ENCODE measurements at regions not wholly inside any gene's neighbourhood (a gene's known extent, or its start where the extent isn't known, plus 50 kb on each side); places are given as distances from the start of the nearest gene placed in this dataset.

GRCh38 chr14:97712471-97712870, 915.3 kb downstream of the VRK1 start:
- no peak for DNase-seq (ENCODE audit: low read depth)
- no peak overlapping the region for H3K4me3 ChIP-seq (ENCODE audit: low read depth, low read length)
- TF ChIP-seq CTCF (IDR thresholded peaks at IDR 0.05; ENCODE audit: low read depth, low read length) (no peak), MYC (IDR thresholded peaks at IDR 0.05; ENCODE audit: low read depth, low read length) (no peak), MAX (IDR thresholded peaks at IDR 0.05; ENCODE audit: low read depth, low read length) (no peak), POLR2A (IDR thresholded peaks at IDR 0.05; ENCODE audit: extremely low read depth, insufficient read length) (no peak)

- DNase-seq (ENCODE audit: low read depth): no peak
- no peak for TF ChIP-seq CTCF (IDR thresholded peaks at IDR 0.05; ENCODE audit: low read depth, low read length)
- TF ChIP-seq MAX (IDR thresholded peaks at IDR 0.05; ENCODE audit: low read depth, low read length): no peak
- no peak for TF ChIP-seq MYC (IDR thresholded peaks at IDR 0.05; ENCODE audit: low read depth, low read length)
- TF ChIP-seq POLR2A (IDR thresholded peaks at IDR 0.05; ENCODE audit: extremely low read depth, insufficient read length): no peak
- H3K4me3 ChIP-seq (ENCODE audit: low read depth, low read length): no peak overlapping the region
Observed at GRCh38 chr14:97713023-97713422, 915.8 kb downstream of the VRK1 start.

GRCh38 chr14:97718886-97719442, 921.8 kb downstream of the VRK1 start:
- no peak for TF ChIP-seq MAX (IDR thresholded peaks at IDR 0.05; ENCODE audit: low read depth, low read length)
- no peak for TF ChIP-seq MYC (IDR thresholded peaks at IDR 0.05; ENCODE audit: low read depth, low read length)
- no peak for TF ChIP-seq POLR2A (IDR thresholded peaks at IDR 0.05; ENCODE audit: extremely low read depth, insufficient read length)
- TF ChIP-seq CTCF (IDR thresholded peaks at IDR 0.05; ENCODE audit: low read depth, low read length): no peak
- DNase-seq (ENCODE audit: low read depth): no peak
- H3K4me3 ChIP-seq (ENCODE audit: low read depth, low read length): no peak overlapping the region

- TF ChIP-seq MAX (IDR thresholded peaks at IDR 0.05; ENCODE audit: low read depth, low read length) (no peak), MYC (IDR thresholded peaks at IDR 0.05; ENCODE audit: low read depth, low read length) (no peak), POLR2A (IDR thresholded peaks at IDR 0.05; ENCODE audit: extremely low read depth, insufficient read length) (no peak), CTCF (IDR thresholded peaks at IDR 0.05; ENCODE audit: low read depth, low read length) (no peak)
- no peak overlapping the region for H3K4me3 ChIP-seq (ENCODE audit: low read depth, low read length)
- no peak for DNase-seq (ENCODE audit: low read depth)
Observed at GRCh38 chr14:97719931-97720330, 922.7 kb downstream of the VRK1 start.

GRCh38 chr14:97723351-97723750, 926.2 kb downstream of the VRK1 start:
- TF ChIP-seq CTCF (IDR thresholded peaks at IDR 0.05; ENCODE audit: low read depth, low read length) (no peak), POLR2A (IDR thresholded peaks at IDR 0.05; ENCODE audit: extremely low read depth, insufficient read length) (no peak), MAX (IDR thresholded peaks at IDR 0.05; ENCODE audit: low read depth, low read length) (no peak), MYC (IDR thresholded peaks at IDR 0.05; ENCODE audit: low read depth, low read length) (no peak)
- no peak overlapping the region for H3K4me3 ChIP-seq (ENCODE audit: low read depth, low read length)
- DNase-seq (ENCODE audit: low read depth): no peak

Measured in NB4 (cell line).